ENCODE measurements at regions not wholly inside any gene's neighbourhood (a gene's known extent, or its start where the extent isn't known, plus 50 kb on each side); places are given as distances from the start of the nearest gene placed in this dataset.

- Histone ChIP-seq H3K9me3 (ENCODE audit: severe bottlenecking) (no peaks in the 10 kb centered on the region), H3K27ac (ENCODE audit: poor library complexity, severe bottlenecking) (no peak overlapping the region), H3K27me3 (ENCODE audit: insufficient read depth, poor library complexity, severe bottlenecking) (no peaks in the 10 kb centered on the region), H3K4me3 (ENCODE audit: severe bottlenecking) (no peak overlapping the region), H3K4me1 (ENCODE audit: insufficient read depth, poor library complexity, severe bottlenecking) (no peaks in the 10 kb centered on the region), H3K36me3 (ENCODE audit: low read depth) (no peaks in the 10 kb centered on the region)
- DNase-seq (ENCODE audit: low spot score) (no peak), ATAC-seq (ENCODE audit: low read depth) (no peak)
- TF ChIP-seq CTCF (IDR thresholded peaks at IDR 0.05; ENCODE audit: poor library complexity, severe bottlenecking): no peak
Measured at GRCh38 chr4:128471576-128471975, 184.0 kb upstream of the PGRMC2 start.

- Histone ChIP-seq H3K27me3 (ENCODE audit: insufficient read depth, poor library complexity, severe bottlenecking) (no peaks in the 10 kb centered on the region), H3K9me3 (ENCODE audit: severe bottlenecking) (no peaks in the 10 kb centered on the region), H3K27ac (ENCODE audit: poor library complexity, severe bottlenecking) (no peak overlapping the region), H3K4me3 (ENCODE audit: severe bottlenecking) (no peak overlapping the region), H3K4me1 (ENCODE audit: insufficient read depth, poor library complexity, severe bottlenecking) (no peaks in the 10 kb centered on the region), H3K36me3 (ENCODE audit: low read depth) (no peaks in the 10 kb centered on the region)
- DNase-seq (ENCODE audit: low spot score) (no peak), ATAC-seq (ENCODE audit: low read depth) (no peak)
- TF ChIP-seq CTCF (IDR thresholded peaks at IDR 0.05; ENCODE audit: poor library complexity, severe bottlenecking): no peak
Measured at GRCh38 chr4:128470492-128471053, 183.0 kb upstream of the PGRMC2 start.

- no peaks in the 10 kb centered on the region for H3K4me1 ChIP-seq (ENCODE audit: insufficient read depth, poor library complexity, severe bottlenecking)
- no peak overlapping the region for H3K4me3 ChIP-seq (ENCODE audit: severe bottlenecking)
- no peaks in the 10 kb centered on the region for H3K9me3 ChIP-seq (ENCODE audit: severe bottlenecking)
- peak; percentile 53; the same call in 1 of the 3 replicates for ATAC-seq (ENCODE audit: low read depth)
- no peak for DNase-seq (ENCODE audit: low spot score)
- H3K36me3 ChIP-seq (ENCODE audit: low read depth): no peaks in the 10 kb centered on the region
- H3K27me3 ChIP-seq (ENCODE audit: insufficient read depth, poor library complexity, severe bottlenecking): no peaks in the 10 kb centered on the region
- no peak for TF ChIP-seq CTCF (IDR thresholded peaks at IDR 0.05; ENCODE audit: poor library complexity, severe bottlenecking)
- H3K27ac ChIP-seq (ENCODE audit: poor library complexity, severe bottlenecking): no peak overlapping the region
Measured at GRCh38 chr4:128468123-128468989, 180.7 kb upstream of the PGRMC2 start.

GRCh38 chr4:128465523-128465922 is 177.9 kb upstream of the PGRMC2 start:
- Histone ChIP-seq H3K27me3 (ENCODE audit: insufficient read depth, poor library complexity, severe bottlenecking) (no peaks in the 10 kb centered on the region), H3K27ac (ENCODE audit: poor library complexity, severe bottlenecking) (no peak overlapping the region), H3K9me3 (ENCODE audit: severe bottlenecking) (no peaks in the 10 kb centered on the region), H3K4me3 (ENCODE audit: severe bottlenecking) (no peak overlapping the region), H3K4me1 (ENCODE audit: insufficient read depth, poor library complexity, severe bottlenecking) (no peaks in the 10 kb centered on the region), H3K36me3 (ENCODE audit: low read depth) (no peaks in the 10 kb centered on the region)
- no peak for TF ChIP-seq CTCF (IDR thresholded peaks at IDR 0.05; ENCODE audit: poor library complexity, severe bottlenecking)
- DNase-seq (ENCODE audit: low spot score) (no peak), ATAC-seq (ENCODE audit: low read depth) (no peak)

- no peak overlapping the region for H3K4me3 ChIP-seq (ENCODE audit: severe bottlenecking)
- no peak for DNase-seq (ENCODE audit: low spot score)
- TF ChIP-seq CTCF (IDR thresholded peaks at IDR 0.05; ENCODE audit: poor library complexity, severe bottlenecking): no peak
- no peak for ATAC-seq (ENCODE audit: low read depth)
- no peaks in the 10 kb centered on the region for H3K27me3 ChIP-seq (ENCODE audit: insufficient read depth, poor library complexity, severe bottlenecking)
- no peak overlapping the region for H3K27ac ChIP-seq (ENCODE audit: poor library complexity, severe bottlenecking)
- no peaks in the 10 kb centered on the region for H3K36me3 ChIP-seq (ENCODE audit: low read depth)
- no peaks in the 10 kb centered on the region for H3K4me1 ChIP-seq (ENCODE audit: insufficient read depth, poor library complexity, severe bottlenecking)
- H3K9me3 ChIP-seq (ENCODE audit: severe bottlenecking): no peaks in the 10 kb centered on the region
Measured at GRCh38 chr4:128463006-128463405, 175.4 kb upstream of the PGRMC2 start.
